ENCODE measurements at regions not wholly inside any gene's neighbourhood (a gene's known extent, or its start where the extent isn't known, plus 50 kb on each side); places are given as distances from the start of the nearest gene placed in this dataset.

DNA sequence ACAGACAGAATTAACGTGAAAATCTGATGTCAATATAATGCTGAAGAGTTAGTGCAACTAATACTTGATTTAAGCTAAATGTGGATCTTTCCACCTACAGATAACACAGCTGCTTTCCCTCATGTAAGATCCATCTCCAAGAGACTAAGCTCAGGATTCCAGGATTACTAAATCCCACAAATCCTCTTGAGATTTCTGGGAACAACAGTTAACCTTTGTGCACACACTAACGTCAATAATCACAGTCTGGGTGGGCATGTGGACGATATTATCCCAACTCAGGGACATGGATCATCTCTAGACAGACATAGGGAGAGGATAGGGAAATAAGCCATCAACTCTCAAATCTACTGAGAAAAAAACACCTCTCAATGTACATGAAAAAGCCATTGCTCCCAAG lies 432.6 kb downstream of the SATB2 start:
- DNase-seq (ENCODE audit: low spot score), result peak; percentile 33

DNA sequence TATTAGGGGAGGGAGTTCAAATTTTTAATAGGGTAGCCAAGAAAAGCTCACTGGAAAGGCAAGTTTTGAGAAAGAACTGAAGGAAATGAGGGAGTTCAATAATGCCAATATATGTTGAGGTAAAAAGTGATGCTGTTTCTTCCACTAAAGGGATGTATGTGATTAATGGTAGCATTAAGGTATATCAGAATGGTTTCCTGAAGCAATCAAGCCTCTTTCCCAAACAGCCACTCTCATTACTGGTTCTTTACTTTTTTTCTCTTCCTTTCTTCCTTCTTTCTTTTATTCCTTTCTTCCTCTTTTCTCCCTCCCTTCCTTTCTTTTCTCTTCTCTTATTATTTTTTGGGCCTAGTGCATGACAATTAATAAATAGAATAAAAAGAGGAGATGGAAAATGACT lies 433.5 kb downstream of the SATB2 start:
- no peak for DNase-seq (ENCODE audit: low spot score)

DNA sequence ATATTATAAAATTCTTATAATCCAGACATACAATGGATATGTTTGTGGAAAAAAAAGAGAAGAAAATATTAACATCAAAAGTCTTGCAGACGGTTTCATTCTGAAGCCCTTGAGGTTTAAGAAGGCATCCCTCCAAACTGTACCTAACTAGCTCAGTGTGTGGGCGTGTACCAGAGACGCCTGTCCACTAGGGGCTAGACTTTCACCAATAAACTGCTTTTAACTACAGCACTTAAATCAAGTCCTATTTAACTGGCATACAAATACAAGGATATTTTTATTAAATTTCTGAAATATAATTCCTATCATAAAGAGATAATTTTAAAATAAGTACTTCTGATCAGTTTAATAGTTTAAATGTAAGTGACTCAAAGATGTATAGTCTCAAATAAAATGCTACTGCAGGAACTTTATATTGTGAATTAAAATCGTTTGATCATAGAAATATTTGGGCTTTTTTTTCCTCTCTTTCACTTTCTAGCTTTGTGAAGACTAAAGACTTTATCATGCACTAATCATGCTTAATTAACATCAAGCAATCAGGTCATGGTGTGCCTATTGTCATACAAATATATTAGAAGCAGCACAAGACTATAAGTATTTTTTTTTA lies 437.7 kb downstream of the SATB2 start:
- DNase-seq (ENCODE audit: low spot score), result peak; percentile 52

DNA sequence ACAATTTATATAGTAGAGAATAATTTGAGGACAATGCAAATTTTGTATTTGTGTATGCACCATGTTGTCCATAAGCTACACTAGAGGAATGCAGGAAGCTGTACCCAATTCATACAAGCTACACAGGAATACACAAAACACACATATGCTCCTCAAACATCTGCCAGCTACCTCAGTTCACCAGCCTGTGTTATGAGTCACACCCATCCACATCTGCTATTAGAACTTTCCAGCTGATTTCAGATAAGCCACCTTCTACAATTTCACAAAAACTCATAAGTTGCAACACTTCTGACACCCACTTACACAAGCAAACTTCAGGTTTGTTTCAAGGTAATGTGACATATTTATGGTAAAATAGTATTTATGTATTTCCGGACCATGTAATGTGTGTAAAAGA lies 438.9 kb downstream of the SATB2 start:
- no peak for DNase-seq (ENCODE audit: low spot score)

DNA sequence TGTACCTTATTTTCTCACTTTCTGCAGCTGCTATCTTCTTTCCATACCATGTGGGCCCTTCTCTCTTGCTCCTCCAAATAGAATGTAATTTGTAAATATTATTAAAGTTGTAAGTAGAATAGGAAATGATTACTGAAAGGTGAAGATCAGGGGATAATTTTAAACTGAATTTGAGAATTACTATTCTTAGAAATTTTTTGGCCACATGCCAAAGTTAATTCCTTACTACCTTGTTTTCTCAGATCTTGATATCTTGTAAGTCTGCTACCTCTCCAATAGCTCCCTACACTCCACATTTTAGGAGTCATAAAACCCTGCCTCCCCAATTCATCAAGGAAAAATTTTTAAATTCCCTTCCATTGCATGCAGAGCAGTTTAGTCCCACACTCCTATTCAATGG lies 442.7 kb downstream of the SATB2 start:
- DNase-seq (ENCODE audit: low spot score), result no peak

DNA sequence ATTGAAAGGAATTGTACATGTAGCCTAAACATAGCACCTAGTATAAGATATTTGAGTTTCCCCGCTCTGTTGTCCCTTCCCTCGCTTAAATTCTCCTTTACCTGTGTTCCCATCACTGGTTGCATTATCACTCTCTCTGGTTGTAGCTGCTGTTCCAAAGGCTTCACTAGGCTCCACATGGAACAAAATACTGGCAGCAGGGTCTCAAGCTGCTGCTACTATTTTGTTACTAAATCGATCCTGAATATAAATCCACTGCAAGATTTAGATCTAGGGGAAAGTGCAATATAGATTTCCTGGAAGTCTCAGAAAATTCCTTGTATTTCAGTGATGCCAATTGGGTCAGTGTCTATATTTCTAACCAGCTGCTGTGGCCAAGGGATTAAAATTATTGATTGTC lies 443.5 kb downstream of the SATB2 start:
- no peak for DNase-seq (ENCODE audit: low spot score)

DNA sequence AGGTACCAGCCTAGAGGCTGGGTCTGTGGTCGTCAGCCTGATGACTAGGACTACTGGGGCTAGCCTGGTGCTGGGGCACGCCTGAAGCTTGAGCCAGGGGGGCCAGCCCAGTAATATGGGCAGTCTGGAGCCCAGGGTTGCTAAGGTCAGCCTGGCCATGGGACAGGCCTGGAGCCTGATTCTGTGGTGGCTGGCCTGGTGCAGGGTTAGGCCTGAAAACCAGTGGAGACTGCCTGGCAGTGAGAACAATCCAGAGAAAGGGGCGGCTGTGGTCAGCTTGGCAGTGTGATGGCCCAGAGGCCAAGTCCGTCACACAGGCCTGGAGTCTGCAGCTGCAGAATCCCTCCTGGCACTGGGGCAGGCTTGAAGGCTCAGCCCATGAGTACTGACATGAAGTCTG lies 445.8 kb downstream of the SATB2 start:
- DNase-seq (ENCODE audit: low spot score), result no peak

DNA sequence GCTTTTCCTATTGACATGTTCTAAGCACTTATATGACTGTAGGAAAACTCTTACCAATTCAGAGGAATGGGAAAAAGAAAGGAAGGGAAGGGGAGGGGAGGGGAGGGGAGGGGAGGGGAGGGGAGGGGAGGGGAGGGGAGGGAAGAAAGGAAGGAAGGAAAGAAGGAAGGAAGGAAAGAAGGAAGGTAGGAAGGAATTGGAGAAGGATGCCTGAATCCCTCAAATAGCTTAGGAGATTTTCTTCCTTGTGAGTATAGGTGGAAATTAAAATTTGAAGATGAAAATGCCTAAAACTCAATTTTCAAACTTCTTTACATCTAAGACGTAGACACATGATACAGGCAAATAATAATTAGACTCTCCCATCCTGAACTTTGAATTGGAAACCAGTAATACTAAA lies 463.1 kb downstream of the SATB2 start:
- DNase-seq (ENCODE audit: low spot score), result no peak

DNA sequence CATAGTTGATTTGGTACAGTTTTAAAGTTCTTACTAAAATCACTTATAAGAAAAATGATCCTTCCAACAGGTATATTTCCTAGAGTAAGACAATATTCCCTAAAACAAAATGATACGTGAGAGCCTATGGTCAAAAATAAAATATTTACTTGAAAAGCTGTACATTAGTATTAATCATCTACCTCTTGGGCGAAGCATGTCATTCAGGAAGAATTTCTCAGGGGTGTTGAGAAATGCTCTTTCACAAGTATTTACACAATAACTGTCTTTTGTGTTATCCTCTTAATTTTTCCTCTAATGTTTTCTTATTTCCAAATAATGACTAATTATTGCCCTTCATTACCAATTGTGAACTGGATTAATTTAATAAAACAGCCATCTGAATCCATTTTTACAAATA lies 466.3 kb downstream of the SATB2 start:
- DNase-seq (ENCODE audit: low spot score), result no peak

DNA sequence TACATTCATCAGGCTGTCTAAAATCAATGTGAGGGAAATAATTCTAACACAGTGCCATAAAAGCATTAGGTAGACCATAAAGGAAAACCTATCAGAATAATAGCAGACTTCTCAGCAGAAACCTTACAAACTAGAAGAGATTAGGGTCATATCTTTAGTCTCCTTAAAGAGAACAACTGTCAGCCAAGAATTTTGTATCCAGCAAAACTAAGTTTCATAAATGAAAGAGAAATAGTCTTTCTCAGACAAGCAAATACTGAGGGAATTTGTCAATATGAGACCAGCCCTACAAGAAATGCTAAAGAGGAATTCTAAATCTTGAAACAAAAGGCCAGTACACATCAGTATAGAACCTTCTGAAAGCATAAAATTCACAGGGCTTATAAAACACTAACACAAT lies 482.0 kb downstream of the SATB2 start:
- no peak for DNase-seq (ENCODE audit: low spot score)

DNA sequence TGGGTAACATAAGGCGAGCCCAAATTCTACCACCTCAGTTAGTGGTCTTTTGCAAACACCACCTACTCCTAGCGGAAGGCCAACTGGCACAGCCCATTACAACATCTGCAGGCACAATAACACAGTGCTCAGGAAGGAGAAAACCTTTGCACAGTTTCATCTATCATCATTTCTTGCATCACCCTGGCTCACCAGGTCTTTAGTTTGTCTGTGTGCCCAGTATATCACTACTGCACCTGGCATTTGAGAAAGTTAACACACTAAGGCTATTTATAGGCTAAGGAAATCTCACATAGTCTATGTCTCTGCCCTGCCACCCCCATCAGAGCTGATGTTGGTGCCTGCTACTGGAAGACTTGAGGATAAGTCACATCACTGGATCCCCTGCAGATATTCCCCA lies 484.0 kb downstream of the SATB2 start:
- DNase-seq (ENCODE audit: low spot score), result no peak

DNA sequence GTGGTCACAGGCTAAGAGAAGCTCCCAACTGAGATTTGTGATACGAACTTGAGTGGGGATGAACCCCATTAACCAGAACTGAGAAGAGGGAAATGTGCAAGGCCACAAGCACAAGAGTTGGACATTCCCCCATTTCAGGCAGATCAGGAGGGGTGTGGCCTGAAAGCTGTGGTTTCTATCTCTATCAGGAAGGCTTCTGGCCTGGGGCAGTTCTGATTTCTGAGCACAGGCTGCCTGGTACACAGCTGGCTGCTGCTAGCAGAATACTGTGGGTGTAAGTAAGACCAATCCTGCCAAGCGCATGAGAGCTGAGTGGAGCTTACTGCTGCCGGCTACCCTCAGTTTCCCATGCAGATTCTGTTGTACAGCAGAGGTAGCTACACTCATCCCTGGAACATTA lies 484.6 kb downstream of the SATB2 start:
- no peak for DNase-seq (ENCODE audit: low spot score)

DNA sequence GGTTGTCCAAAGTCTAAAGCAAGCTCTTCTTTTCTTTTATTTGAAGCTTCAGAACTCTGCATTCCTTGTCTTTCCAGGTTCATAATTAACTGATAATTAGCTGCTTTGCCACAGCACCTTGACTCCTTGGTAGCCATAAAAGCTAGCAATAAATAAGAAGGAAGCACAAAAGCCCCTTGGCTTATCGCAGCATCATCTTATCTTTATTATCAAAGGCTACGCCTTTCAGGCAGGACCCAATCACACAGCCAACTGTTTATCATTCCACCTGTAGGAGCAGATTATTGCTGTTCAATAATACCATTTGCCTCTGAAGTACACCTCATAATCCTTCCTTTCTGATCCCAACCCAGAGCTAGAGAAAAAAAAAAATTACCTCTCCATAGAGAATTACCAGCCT lies 489.2 kb downstream of the SATB2 start:
- DNase-seq (ENCODE audit: low spot score), result no peak

DNA sequence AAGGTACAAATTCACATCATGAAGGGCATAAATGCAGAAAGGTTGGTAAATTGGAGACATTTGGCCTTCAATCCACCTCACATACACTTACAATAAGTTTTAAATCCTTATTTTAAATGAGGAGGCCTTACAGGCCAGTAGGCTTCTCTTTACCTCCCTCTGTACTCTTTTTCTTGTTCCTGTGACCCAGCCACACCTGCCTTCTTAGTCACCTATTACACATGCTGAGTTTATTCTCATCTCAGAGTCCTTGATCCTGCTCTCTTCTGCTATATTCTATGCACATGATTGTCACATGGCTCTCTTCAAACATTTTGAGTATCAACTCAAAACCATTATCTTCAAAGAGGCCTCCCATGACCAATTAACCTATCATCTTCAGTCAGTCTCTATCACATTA lies 491.5 kb downstream of the SATB2 start:
- DNase-seq (ENCODE audit: low spot score), result no peak

DNA sequence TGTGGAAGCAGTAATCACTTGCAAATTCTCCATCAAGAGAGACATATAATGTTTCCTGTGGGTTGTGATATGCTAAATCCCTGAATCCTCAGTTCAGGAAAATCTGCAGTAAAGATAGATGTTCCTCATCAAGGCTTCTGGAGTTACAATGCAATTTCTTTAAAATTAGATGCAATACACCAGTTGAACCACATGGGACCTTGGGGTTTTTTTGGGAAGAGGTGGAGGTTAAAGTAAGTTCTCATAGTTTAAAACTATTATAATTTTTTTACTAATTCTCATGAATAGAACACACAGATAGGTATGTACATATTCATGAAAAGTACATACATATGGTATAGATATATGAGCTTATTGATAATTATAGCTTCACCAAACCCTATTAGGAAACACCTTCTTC lies 496.2 kb downstream of the SATB2 start:
- DNase-seq (ENCODE audit: low spot score), result no peak

DNA sequence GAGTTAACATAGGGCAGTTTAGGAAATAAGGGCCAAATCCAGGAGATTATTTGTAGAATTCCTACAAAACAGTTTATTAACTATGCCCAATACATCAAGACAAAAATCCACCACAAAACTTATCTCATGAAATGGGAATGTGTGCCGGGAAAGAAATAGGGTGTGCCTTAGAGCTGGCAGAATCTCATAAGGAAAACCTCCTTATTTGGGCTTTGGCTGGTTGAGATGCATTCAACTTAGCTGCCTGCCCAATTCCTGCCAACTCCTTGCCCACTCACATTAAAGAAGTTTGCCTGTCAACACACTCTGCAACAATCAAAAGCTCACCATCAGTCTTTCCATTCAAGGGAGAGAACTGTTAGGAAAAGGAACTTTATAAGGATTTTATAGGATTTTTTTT lies 500.6 kb downstream of the SATB2 start:
- DNase-seq (ENCODE audit: low spot score), result no peak

DNA sequence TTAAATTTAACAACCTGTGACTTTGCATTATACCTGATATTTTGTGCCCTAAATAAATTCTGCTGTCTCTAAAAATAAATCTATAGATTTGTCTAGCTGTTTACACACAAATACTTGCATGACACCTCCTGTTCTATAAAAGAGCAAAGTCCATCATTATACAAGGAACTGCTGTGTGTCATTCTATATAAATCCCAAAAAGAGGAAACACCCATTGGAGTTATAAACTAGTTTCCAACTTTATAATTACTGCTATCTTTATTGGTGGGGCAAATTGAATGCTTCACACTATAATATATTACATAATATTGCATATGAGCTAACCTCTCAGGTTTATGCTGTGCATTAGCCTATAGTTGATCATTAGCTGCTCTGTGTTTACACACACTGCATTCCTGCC lies 504.4 kb downstream of the SATB2 start:
- no peak for DNase-seq (ENCODE audit: low spot score)

DNA sequence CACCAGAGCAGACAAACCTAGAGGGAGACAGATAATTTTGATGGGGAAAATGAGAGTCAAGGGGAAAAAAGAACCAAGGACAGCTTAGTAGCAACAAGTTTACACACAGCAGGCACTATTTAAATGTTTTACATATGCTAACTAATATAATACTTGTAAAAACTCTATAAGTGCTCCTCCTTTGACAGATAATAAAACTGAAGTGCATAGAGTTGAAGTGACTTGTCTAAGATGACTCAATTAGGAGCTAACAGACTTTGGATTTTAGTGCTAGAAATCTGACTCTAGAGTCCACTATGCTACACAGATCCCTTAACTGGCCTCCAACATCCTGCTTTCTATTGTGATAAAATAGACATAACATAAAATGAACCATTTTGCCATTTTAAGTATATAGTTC lies 506.9 kb downstream of the SATB2 start:
- DNase-seq (ENCODE audit: low spot score), result no peak

DNA sequence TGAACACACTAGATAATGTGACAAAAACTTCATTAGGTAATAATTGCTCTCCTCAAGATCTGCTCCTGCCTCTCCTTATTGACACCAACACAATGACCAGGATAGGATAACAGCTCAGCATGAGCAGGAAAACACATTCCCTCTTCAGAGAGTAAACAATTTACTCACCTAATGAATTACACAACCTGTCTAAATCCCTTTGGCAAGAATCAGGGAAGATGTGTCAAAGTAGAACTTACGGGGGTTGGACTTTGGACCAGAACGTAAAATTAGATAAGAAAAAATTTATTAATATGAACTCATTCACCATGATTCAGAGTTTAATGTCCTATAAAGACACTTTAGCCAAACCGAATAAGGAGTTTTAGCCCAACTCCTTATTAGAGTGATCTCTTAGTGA lies 512.2 kb downstream of the SATB2 start:
- no peak for DNase-seq (ENCODE audit: low spot score)

DNA sequence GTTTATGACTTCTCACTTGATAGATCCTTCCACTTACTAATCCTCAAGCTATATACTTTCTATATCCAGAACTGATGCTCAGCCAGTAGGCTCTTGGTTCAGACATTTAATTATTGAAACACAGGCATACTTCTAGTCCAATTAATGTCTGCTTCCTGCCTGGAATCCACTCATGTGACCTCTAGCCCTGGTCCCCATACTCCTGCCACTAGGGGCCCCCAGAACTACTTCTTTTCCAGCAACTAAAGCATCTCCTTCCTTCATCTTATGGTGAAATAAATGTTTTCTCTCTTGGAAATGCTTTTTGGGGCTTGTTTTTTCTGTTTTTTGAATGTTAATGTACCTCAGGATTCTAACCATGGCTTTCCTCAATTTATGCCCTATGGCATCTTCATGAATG lies 527.6 kb downstream of the SATB2 start:
- DNase-seq (ENCODE audit: low spot score), result no peak

DNA sequence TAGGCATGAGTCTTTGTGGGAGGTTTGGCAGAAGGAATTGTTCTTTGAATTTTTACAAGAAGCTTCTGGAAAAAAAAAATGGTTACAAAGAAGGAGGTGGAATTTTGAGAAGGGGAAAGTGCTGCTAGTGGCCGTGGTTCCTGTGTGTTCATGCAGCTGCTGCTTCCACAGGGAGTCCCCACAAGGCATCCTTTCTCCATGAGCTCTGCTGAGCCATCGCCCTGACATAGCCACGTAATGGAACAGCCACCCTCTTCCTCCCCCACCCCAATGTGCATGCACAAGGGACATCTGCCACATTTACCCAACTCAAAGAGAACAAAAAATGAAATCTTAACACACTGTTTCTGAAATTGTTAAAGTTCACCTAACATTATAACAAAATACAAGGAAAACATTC lies 529.7 kb downstream of the SATB2 start:
- DNase-seq (ENCODE audit: low spot score), result no peak

DNA sequence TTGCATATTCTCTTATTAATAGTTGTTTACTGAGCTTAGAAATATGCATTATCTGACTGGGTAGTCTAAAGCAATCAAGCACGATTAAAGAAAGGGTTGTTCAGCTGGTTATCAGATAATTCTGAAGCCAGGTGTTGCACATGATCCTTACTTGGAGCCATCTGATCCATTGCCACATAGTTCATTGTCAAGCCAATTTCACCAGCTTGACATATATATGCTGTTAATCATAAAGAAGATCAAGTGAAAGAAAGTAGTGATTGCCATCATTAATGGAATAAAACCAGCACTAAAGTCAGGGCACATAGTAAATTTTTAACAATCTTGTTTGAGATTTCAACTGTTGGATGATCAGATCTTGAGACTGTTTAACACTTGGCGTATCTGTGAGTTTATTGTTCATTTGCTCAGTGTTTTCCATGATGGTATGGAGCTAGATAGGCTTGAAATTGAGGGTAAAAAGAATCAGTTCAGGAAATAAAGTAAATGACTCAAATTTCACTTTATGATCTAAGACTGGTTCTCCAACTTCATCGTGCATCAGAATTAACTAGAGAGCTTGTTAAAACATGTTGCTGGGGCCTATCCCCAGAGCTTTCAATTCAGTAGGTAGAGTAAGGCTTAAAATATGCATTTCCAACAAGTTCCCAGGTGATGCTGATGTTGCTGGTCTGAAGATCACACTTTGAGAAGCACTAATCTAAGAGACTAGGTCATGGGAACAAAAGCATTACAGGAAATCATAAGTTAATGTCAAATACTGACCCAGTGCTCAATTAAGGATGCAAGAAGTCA lies 539.6 kb downstream of the SATB2 start:
- no peak for DNase-seq (ENCODE audit: low spot score)

DNA sequence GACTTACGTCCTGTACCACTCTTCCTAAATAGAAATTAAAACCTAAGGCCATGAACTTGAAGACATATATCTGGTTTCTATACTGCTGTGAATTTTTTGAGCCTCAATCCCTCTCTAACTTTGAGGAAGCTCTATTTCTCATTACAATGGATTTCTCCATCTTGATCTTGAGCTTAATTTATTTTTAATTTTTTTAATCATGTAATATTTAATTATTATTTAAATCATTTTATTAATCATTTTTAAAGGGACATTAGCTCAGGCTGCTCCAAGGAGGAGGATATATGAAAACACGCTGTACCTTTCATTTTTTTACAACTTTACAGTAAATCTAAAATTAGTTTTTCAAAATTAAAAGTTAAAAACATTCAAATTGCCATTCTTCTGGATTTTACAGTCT lies 540.5 kb downstream of the SATB2 start:
- DNase-seq (ENCODE audit: low spot score), result no peak

DNA sequence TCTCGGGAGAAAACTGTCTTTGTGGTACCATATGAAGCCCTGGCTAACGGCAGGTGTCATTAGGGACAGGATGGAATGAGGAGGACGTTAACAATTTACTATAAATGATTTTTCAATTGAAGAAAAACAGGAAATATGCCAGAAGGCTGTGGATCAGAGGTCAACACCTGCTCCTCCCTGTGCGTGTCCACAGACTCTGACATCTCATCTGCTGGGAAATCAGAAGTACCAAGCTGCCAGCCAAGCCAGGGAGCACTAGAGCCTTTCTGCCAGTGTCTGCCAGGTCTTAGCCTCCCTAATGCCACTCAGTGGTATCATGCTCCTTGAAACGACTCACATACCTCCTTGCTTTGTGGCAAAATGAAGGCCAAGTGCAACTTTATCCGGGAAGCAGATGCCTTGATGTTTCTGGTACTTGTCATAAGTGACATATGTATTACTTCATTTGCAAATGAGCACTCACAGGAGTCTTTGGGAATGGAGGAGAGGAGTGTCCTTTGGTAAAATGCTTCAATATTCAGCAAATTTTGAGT lies 541.1 kb downstream of the SATB2 start:
- no peak for DNase-seq (ENCODE audit: low spot score)
